Panc1 (cell line): ENCODE measurements at regions not wholly inside any gene's neighbourhood (a gene's known extent, or its start where the extent isn't known, plus 50 kb on each side); places are given as distances from the start of the nearest gene placed in this dataset.

Experiments used
- POLR2AphosphoS5 ChIP-seq: IDR thresholded peaks from 2 replicates; pipeline ENCODE4 v1.6.1; 2012; ENCODE audit warnings: mild to moderate bottlenecking, low read depth, low read length, moderate library complexity
- TCF7L2 ChIP-seq: IDR thresholded peaks from 2 replicates; pipeline ENCODE4 v1.6.1; 2011; ENCODE audit warnings: mild to moderate bottlenecking, low read depth, low read length, inconsistent platforms
- TF ChIP-seq, protein P1 (sequence below): fragments of 450-650 bp; IDR thresholded peaks from 2 replicates; pipeline ENCODE4 v1.5.1; 2017; ENCODE audit warnings: mild to moderate bottlenecking

DNA sequence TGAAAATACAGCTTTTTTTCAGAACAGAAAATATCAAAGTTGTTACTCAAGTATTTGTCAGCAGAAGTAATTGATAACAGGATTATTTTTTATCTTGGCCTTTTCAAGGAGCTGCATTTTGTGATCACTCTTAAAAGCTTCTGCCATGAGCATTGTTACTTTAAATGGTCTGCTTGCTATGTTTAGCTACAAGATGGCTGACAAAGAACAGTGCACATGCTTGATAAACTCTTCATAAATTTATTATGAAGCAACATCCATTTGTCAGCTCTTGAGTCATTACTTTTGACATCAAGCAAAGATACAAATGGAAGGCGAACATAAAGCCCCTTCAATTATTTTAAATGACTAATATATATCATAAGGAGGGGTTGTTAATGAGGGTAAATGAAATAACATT lies 205.4 kb upstream of the RPS6KA3 start:
- TF ChIP-seq, protein P1, sequence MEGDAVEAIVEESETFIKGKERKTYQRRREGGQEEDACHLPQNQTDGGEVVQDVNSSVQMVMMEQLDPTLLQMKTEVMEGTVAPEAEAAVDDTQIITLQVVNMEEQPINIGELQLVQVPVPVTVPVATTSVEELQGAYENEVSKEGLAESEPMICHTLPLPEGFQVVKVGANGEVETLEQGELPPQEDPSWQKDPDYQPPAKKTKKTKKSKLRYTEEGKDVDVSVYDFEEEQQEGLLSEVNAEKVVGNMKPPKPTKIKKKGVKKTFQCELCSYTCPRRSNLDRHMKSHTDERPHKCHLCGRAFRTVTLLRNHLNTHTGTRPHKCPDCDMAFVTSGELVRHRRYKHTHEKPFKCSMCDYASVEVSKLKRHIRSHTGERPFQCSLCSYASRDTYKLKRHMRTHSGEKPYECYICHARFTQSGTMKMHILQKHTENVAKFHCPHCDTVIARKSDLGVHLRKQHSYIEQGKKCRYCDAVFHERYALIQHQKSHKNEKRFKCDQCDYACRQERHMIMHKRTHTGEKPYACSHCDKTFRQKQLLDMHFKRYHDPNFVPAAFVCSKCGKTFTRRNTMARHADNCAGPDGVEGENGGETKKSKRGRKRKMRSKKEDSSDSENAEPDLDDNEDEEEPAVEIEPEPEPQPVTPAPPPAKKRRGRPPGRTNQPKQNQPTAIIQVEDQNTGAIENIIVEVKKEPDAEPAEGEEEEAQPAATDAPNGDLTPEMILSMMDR: no peak
- no peak for TF ChIP-seq POLR2AphosphoS5
- no peak for TF ChIP-seq TCF7L2
